ENCODE measurements at regions not wholly inside any gene's neighbourhood (a gene's known extent, or its start where the extent isn't known, plus 50 kb on each side); places are given as distances from the start of the nearest gene placed in this dataset.

GRCh38 chr18:43855376-43855775, 578.1 kb upstream of the SYT4 start:
- TF ChIP-seq CTCF (IDR thresholded peaks at IDR 0.05) = no peak
- DNase-seq (no peak), ATAC-seq (no peak)
- H3K4me1 Mint-ChIP-seq = no peaks in the 10 kb centered on the region
- 78% methylated on average over 2 of the region's 2 CpGs for WGBS (ENCODE audit: insufficient coverage)
- H3K36me3 Mint-ChIP-seq = no peaks in the 10 kb centered on the region
- Histone ChIP-seq H3K4me1 (ENCODE audit: control insufficient read depth, insufficient read depth, low read length) (no peaks in the 10 kb centered on the region), H3K27ac (ENCODE audit: low read length) (no peak overlapping the region), H3K4me3 (ENCODE audit: low read length) (no peak overlapping the region), H3K9me3 (ENCODE audit: control insufficient read depth, insufficient read depth, low read length) (no peaks in the 10 kb centered on the region), H3K36me3 (ENCODE audit: control insufficient read depth, insufficient read depth, low read length) (no peaks in the 10 kb centered on the region), H3K27me3 (ENCODE audit: control insufficient read depth, insufficient read depth, low read length) (no peaks in the 10 kb centered on the region)
- H3K4me3 Mint-ChIP-seq = no peak overlapping the region
- peaks cover 2 to 12% of the 10 kb centered on the region in 2 donors for H3K9me3 Mint-ChIP-seq
- no peak overlapping the region for H3K27ac Mint-ChIP-seq
- no peaks in the 10 kb centered on the region for H3K27me3 Mint-ChIP-seq (ENCODE audit: low read depth in 2 of 2)
- intact Hi-C loops (cut with micrococcal nuclease) = no loop called here

- WGBS (ENCODE audit: insufficient coverage) = 93% methylated on average over 1 of the region's 1 CpG
- no peak for ATAC-seq
- intact Hi-C loops (cut with micrococcal nuclease) = no loop called here
- H3K9me3 Mint-ChIP-seq = peaks cover 4 to 9% of the 10 kb centered on the region in 2 donors
- no peaks in the 10 kb centered on the region for H3K4me1 Mint-ChIP-seq
- no peak overlapping the region for H3K4me3 ChIP-seq (ENCODE audit: low read length)
- DNase-seq = no peak
- H3K36me3 Mint-ChIP-seq = no peaks in the 10 kb centered on the region
- H3K27me3 Mint-ChIP-seq (ENCODE audit: low read depth in 2 of 2) = no peaks in the 10 kb centered on the region
- no peak overlapping the region for H3K27ac Mint-ChIP-seq
- no peak overlapping the region for H3K27ac ChIP-seq (ENCODE audit: low read length)
- no peaks in the 10 kb centered on the region for H3K9me3 ChIP-seq (ENCODE audit: control insufficient read depth, insufficient read depth, low read length)
- no peaks in the 10 kb centered on the region for H3K36me3 ChIP-seq (ENCODE audit: control insufficient read depth, insufficient read depth, low read length)
- H3K27me3 ChIP-seq (ENCODE audit: control insufficient read depth, insufficient read depth, low read length) = no peaks in the 10 kb centered on the region
- TF ChIP-seq CTCF (IDR thresholded peaks at IDR 0.05) = no peak
- H3K4me1 ChIP-seq (ENCODE audit: control insufficient read depth, insufficient read depth, low read length) = no peaks in the 10 kb centered on the region
- H3K4me3 Mint-ChIP-seq = no peak overlapping the region
Observed at GRCh38 chr18:43863180-43863579, 585.9 kb upstream of the SYT4 start.

GRCh38 chr18:43866696-43867095, 589.4 kb upstream of the SYT4 start:
- H3K4me1 ChIP-seq (ENCODE audit: control insufficient read depth, insufficient read depth, low read length) = no peaks in the 10 kb centered on the region
- Mint-ChIP-seq H3K4me1 (no peaks in the 10 kb centered on the region), H3K4me3 (no peak overlapping the region), H3K27ac (no peak overlapping the region), H3K27me3 (ENCODE audit: low read depth in 2 of 2) (no peaks in the 10 kb centered on the region), H3K9me3 (peaks cover 8% of the 10 kb centered on the region in 2 donors), H3K36me3 (no peaks in the 10 kb centered on the region)
- no peaks in the 10 kb centered on the region for H3K27me3 ChIP-seq (ENCODE audit: control insufficient read depth, insufficient read depth, low read length)
- intact Hi-C loops (cut with micrococcal nuclease) = no loop called here
- H3K9me3 ChIP-seq (ENCODE audit: control insufficient read depth, insufficient read depth, low read length) = no peaks in the 10 kb centered on the region
- ATAC-seq = no peak
- TF ChIP-seq CTCF (IDR thresholded peaks at IDR 0.05) = no peak
- no peak for DNase-seq
- H3K4me3 ChIP-seq (ENCODE audit: low read length) = no peak overlapping the region
- H3K36me3 ChIP-seq (ENCODE audit: control insufficient read depth, insufficient read depth, low read length) = no peaks in the 10 kb centered on the region
- H3K27ac ChIP-seq (ENCODE audit: low read length) = no peak overlapping the region

- WGBS (ENCODE audit: insufficient coverage) = 67% methylated on average over 1 of the region's 3 CpGs
- Mint-ChIP-seq H3K9me3 (peaks cover 6 to 8% of the 10 kb centered on the region in 2 donors), H3K4me3 (no peak overlapping the region), H3K27me3 (ENCODE audit: low read depth in 2 of 2) (no peaks in the 10 kb centered on the region), H3K27ac (no peak overlapping the region), H3K36me3 (no peaks in the 10 kb centered on the region), H3K4me1 (no peaks in the 10 kb centered on the region)
- Histone ChIP-seq H3K27me3 (ENCODE audit: control insufficient read depth, insufficient read depth, low read length) (no peaks in the 10 kb centered on the region), H3K4me1 (ENCODE audit: control insufficient read depth, insufficient read depth, low read length) (no peaks in the 10 kb centered on the region), H3K4me3 (ENCODE audit: low read length) (no peak overlapping the region), H3K9me3 (ENCODE audit: control insufficient read depth, insufficient read depth, low read length) (no peaks in the 10 kb centered on the region), H3K36me3 (ENCODE audit: control insufficient read depth, insufficient read depth, low read length) (no peaks in the 10 kb centered on the region), H3K27ac (ENCODE audit: low read length) (no peak overlapping the region)
- intact Hi-C loops (cut with micrococcal nuclease) = no loop called here
- DNase-seq = no peak
- TF ChIP-seq CTCF (IDR thresholded peaks at IDR 0.05) = no peak
- ATAC-seq = no peak
Observed at GRCh38 chr18:43868497-43868995, 591.3 kb upstream of the SYT4 start.

All from natural killer cell (primary cell).